HG02973 (cell line): ENCODE measurements at regions not wholly inside any gene's neighbourhood (a gene's known extent, or its start where the extent isn't known, plus 50 kb on each side); places are given as distances from the start of the nearest gene placed in this dataset.
"Not testable (repeated sequence)": the region's sequence is repeated elsewhere in the genome, so short reads cannot be mapped to it uniquely, and the experiment has no call there.

ENCODE experiments used
- ATAC-seq: cut with Tn5 transposase; IDR thresholded peaks from one replicate; pipeline ENCODE4 v1.9.1; 2021; ENCODE audit warnings: moderate library complexity; ENCODE audit not compliant: unreplicated experiment

DNA sequence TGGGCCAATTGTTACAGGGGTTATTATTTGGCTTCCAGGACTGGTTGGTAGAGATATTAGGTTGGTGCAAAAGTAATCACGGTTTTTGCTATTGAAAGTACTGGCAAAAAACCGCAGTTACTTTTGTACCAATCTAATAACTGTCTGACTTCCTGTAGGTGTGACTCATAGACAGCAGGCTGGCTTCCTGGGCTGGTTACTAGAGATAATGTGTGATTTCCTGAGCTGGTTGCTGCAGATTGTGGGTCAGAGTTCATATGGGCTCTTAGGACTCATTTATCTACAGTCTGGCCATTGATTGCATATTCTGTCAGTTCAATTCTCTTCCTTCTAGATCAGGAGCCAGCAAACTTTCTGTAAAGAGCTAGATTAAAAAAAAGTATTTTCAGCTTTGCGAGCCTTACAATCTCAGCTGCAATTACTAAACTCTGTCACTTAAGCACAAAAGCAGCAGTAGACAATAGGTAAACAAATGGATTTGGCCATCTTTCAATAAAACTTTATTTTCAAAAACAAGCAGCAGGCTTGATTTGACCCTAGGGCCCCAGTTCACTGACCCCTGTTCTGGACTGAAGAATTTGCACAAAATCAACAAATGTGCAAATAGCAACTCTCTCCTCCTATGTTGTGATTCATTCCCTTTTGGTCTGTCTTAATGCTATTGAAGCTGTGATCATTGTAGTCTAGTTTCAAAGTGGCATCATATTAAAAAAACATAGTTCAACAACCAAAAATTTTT is 50.8 kb upstream of the BOD1L1 start:
- no peak for ATAC-seq

DNA sequence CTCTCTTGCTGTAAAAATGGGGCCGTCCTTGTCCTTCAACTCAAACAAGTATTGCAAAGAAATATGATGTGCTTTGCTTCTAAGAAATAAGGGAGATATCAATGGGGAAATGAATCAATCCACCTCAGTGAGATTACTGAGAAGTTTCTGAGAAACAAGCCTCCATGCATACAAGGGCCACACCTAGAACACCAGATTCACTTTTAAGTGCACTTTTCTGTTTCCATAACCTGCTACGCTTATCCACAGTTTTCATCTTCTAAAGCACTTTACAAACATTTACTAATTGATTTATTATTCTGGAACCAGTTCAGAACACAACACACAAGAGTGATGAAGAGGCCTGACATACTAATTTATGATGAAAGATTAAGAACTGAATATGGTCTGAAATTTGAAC is 54.0 kb upstream of the BOD1L1 start:
- no peak for ATAC-seq

DNA sequence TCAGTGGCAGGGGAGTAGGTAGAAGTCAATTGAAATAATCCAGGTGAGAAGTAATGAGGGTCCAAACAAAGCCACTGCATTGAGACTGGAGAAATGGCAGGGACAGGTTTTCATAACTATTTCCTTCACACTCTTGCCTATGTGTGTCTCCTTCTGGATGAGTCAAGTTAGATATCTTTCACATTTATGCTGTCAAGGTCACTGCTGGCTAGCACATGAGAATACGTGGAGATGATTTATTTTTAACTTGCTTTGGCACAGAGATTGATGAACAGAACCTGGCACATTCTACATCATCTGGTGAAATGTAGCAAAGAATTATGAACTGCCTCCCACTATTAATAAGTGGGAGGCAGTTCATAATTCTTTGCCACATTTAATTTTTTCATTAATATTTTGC is 66.7 kb upstream of the BOD1L1 start:
- no peak for ATAC-seq

DNA sequence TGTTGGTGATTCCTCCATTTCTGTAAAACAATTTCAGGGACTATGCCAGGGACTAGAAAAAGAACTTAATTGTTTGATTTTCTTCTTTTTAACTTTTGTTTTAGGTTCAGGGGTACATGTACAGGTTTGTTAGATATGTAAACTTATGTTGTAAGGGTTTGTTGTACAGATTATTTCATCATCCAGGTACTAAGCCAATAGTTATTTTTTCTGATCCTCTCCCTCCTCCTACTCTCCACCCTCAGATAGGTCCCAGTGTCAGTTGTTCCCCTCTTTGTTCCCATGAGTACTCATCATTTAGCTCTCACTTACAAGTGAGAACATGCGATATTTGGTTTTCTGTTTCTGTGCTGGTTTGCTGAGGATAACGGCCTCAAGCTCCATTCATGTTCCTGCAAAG is 70.8 kb upstream of the BOD1L1 start:
- ATAC-seq: no peak

DNA sequence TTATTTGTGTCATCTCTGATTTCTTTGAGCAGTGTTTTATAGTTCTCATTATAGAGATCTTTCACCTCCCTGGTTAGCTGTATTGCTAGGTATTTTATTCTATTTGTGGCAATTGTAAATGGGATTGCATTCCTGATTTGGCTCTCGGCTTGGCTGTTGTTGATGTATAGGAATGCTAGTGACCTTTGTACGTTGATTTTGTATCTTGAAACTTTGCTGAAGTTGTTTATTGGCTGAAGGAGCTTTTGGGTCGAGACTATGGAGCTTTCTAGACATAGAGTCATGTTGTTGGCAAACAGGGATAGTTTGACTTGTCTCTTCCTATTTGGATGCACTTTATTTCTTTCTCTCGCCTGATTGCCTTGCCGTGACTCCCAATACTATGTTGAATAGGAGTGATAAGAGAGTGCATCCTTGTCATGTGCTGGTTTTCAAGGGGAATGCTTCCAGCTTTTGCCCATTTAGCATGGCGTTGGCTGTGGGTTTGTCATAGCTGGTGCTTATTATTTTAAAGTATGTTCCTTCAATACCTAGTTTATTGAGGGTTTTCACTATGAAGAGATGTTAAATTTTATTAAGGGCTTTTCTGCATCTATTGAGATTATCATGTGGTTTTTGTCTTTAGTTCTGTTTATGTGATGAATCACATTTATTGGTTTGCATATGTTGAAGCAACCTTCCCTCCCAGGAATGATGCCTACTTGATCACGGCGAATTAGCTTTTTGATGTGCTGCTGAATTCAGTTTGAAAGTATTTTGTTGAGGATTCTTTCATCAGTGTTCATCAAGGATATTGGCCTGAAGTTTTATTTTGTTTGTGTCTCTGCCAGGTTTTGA is 72.7 kb upstream of the BOD1L1 start:
- ATAC-seq: no peak

DNA sequence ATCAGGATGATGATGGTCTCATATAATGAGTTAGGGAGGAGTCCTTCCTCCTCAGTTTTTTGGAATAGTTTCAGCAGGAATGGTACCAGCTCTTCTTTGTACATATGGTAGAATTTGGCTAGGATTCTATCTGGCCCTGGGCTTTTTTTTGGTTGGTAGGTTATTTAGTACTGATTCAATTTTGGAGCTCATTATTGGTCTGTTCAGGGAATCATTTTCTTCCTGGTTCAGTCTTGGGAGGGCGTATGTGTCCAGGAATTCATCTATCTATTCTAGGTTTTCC is 73.3 kb upstream of the BOD1L1 start:
- ATAC-seq: not testable (repeated sequence)

DNA sequence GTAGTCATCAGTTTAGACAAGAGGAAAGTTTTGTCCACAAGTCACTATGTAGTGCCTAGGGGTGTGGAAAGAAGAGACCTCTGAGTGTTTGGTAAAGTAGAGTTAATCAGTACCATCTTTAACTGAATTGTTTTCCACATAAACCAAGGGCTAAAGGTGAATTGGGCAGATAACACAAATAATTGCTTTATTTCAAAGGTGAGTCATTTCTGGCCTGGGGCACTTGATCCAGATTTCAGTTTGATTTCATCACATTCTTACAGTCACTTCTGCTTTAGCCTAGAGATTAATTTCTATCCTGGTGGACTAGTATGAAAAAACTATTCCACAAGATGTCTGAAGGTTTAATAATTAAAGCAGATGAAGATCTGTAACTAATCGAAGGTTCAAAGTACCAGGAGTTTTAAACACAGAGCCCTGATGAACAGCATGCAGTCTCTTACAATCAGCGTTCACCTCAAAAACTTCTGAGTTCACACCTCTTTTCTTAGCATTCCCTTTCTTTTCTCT is 74.5 kb upstream of the BOD1L1 start:
- no peak for ATAC-seq

DNA sequence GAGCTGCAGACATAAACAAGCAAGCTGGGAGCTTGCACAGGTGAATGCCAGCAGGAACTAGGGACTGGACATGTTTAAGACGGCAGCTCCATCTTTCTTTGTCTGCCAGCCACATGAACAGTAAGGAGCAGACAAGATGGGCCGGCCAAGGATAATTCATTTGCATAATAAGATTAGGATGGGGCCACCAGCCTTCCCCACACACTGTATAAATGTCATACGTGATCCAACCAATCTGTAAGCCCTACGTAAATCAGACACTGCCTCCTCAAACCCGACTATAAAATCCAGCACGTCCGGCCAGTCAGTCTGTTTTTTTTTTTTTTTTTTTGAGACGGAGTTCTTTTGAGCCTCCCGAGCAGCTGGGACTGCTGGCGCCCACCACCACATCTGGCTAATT is 75.6 kb upstream of the BOD1L1 start:
- no peak for ATAC-seq

DNA sequence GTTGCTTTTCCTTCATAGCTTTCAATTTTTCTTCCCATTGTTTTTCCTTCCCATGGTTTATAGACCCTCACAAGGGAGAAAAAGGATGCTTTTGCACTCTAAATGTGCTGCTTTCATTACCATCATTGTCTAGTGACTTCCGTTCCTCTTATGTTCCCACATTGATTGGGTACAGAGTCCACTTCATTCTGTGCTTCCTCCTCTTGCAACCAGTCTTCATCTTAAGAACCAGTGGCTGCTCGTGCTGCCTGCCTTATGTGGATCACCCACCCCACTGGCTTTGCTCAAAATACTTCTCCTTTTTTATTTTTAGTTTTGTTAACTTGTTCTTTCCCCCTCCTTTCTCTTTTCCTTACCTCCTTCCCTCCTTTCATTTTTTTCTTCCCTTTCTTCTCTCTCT is 76.5 kb upstream of the BOD1L1 start:
- ATAC-seq: no peak

DNA sequence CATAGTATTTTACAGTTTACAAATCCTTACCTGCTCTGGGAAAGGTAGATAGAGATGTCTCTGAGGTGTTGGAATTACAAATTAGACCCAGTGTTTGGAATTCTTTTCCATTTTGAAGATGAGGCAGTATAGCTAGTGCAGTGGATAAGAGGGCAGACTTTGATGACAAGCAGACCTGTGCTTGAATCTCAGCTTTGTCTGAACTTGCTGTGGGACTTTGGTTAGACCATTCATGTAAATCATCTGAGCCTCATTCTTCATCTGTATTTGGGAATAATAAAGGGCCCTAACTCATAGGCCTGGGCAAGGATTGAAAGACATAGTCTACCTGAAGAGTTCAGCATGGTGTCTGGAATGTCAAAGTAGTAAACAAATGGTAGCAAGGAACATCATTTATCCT is 77.2 kb upstream of the BOD1L1 start:
- ATAC-seq: no peak

DNA sequence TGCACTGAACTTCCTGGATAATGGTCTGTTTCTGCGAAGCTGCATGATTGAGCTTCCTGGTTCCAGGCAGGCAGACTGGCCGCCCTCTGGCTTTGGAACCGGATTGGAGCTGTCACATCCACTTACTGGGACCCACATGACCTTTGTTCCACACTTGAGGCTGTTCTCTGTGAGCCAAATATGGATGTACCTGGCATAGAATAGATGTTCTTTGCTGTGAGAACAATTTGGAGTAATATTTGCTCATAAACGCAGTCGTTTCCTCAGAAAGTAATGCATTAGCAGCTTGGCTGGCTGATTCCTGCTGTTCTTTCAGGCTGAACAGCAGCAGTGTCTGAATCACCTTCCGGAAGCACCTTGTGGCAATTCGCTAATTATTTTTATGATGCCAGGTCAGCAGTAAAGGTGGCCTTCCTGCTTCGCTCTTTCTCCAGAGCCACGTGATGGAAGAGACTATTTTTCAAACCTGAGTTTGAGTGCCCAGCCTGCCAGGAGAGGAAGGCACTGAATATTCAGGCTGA is 78.1 kb upstream of the BOD1L1 start:
- no peak for ATAC-seq

DNA sequence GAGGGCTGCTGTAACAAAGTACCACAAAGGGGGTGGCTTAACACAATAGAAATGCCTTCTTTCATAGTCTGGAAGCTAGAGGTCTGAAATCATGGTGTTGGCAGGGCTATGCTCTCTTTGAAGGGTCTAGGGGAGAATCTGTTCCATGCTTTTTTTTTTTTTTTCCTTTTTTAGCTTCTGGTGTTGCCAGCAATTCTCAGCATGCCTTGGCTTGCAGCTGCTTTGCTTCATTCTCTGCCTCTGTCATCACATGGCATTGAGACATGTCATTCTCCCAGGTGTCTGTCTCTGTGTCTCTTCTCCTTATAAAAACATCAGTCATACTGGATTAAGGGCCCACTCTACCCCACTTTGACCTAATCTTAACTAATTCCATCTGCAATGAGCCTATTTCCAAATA is 78.6 kb upstream of the BOD1L1 start:
- no peak for ATAC-seq

DNA sequence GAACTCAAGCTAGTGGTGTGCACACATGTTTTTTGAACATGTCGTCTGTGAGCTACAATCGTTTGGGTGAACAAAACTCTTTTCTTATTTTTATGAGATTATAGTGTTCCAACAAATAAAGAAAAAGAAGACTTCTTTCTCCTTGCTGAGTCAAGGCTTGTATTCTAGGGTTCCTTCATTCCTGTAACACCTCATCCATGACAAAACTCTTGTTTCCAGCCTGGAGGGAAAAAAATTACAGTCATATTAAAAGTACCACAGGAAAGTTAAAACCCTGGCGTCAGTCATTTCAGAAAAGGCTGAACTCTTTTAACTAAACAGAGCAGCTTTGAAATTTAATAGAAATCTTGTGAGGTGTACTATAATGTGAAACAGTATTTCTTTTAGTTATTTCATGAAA is 79.2 kb upstream of the BOD1L1 start:
- no peak for ATAC-seq

DNA sequence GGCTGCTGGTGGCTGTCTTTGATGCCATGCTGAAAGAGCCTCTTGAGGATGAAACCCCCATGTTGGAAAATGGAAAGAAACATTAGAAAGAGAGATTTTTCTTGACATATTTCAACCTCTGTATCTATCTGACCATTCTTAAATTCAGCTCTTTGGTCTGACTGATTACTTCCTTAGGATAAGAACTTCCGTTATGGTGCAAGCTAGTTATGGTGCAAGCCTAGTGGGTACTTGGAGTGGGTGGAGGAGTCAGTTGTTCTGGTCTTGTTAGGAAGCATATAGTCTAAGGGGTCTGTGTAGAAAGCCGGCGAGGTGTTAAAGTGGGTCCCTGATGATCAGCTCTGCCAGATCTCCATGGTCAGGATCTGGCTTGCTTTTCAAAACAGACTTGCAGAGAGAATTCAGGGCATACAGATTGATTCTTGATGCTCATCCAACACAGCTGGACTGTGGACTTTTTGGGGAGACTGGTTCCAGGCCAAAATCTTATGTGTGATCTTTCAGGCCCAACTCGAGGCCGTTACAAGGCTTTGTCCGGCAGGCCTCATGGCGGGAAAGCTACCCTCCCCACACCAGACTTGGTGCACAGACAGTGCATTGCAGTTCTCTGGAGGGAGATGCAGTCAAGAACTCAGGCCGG is 82.8 kb upstream of the BOD1L1 start:
- no peak for ATAC-seq

DNA sequence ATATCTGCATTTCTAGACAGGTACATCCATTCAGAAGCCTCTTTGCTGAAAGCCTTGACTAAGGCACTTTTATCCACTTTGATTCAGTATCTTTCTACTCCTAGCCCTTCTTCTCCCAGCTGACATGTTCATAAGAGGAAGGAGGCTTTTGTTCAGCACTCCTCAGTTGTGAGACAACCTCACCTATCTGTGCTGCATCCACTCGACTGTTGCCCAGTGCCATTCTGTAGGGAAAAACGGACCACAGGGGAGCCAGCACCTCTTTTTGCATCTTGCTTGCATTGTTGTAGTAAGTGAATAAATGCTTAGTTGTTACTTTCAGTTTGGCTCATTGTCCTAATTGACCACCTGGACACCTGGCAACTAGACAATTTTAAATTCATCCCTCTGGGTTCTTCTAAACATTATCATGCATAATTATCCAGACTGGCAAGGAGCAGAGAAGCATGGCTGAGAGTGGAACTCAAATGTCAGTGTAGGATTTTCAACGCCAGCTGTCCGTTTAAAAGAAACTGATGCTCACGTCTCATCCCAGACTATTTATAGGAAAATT is 83.8 kb upstream of the BOD1L1 start:
- no peak for ATAC-seq

DNA sequence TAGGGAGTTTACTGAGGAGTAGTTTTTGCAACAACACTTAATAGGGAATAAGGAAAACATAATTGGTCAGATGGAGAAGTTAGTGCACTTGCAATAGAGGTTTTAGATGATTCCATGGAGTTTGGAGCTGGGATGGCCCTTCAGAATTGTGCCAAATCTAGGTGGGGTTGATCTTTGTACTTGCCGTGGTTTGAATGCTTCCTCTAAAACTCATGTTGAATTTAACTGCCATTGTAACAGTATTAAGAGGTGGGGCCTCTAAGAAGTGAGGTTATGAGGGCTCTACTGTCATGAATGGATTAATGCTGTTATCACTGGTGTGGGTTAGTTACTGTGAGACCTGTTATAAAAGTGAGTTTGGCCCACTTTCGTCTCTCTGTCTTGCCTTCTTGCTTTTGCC is 94.4 kb upstream of the BOD1L1 start:
- no peak for ATAC-seq

DNA sequence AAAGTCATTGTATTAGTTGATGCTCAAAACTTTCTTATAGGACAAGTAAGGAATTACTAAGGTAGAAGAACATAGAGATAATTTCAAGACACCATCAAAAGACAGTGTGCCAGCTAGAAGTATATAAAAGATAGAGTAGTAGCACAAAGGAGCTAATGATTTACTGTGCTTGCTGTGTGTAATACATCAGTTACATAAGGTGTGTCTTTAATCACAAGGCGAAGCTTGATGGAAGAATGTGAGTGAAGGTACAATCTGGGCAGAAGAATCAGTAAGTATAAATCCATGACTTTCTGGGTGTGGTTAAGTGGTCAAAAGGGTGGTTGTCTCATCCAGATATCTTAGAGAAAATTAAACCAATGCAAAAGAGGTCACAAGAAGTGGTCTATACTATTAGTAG is 95.1 kb upstream of the BOD1L1 start:
- ATAC-seq: no peak

DNA sequence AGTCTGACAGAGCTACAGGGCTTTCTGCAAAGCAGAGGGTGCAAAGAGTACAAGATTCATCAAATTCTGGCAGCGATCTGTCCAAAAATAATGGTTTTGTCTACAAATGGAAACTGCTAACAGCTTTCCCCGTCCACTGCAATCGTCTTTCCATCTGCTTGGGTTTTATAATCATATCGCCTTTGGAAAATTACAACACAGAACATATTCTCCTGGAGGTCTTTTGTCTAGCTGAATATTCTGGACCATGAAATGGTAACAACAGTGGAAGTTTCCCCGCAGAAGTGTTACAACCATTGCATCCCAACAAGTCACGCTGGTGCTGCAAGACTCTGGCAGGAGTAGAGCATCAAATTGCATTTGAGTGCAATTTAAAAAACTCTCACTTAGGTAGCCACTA is 101.2 kb upstream of the BOD1L1 start:
- ATAC-seq: no peak

DNA sequence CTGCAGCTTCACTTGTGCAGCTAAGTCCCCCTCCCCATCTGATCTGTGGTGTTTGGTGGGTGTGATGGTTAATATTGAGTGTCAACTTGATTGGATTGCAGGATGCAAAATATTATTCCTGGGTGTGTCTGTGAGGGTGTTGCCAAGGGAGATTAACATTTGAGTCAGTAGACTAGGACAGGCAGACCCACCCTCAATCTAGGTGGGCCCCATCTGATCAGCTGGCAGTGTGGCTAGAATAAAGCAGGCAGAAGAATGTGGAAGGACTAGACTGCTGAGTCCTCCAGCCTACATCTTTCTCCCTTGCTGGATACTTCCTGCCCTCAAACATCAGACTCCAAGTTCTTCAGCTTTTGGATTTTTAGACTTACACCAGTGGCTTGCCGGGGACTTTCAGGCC is 103.5 kb upstream of the BOD1L1 start:
- no peak for ATAC-seq

DNA sequence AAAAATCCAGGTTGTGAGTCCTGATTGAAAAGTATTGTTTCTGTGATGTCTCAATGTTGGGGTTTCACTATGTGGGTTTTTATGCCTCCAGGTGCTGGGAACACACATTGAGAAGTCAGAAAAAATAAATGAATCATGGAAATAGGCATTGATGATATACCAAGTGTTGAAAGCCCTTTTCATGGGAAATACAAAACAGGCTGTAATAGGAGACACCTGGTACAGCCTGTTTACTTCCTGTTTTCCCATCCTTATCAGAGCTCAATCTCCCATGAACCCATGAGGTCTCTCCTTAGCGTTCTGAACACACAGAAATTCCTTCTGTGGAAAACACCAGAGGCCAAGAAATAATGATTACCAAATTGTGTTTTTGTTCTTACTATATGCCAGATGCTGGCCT is 106.3 kb upstream of the BOD1L1 start:
- no peak for ATAC-seq

DNA sequence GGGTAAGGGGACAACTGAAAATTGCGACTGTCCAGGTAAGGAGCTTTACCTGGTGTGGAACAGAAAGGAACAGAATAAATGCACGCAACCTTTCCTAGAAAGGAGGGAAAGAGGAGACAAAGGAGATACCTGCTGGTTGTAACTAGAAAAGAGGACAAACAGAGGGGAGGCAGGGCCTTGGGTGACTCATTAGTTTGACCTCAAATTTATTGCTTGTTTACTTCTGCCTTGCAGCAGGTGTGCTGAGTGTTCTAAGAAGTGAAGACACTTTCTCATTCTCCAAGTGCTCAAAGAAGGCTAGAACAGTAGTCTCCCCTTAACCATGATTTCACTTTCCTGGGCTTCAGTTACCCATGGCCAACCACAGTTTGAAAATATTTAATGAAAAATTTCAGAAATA is 123.1 kb upstream of the BOD1L1 start:
- no peak for ATAC-seq

DNA sequence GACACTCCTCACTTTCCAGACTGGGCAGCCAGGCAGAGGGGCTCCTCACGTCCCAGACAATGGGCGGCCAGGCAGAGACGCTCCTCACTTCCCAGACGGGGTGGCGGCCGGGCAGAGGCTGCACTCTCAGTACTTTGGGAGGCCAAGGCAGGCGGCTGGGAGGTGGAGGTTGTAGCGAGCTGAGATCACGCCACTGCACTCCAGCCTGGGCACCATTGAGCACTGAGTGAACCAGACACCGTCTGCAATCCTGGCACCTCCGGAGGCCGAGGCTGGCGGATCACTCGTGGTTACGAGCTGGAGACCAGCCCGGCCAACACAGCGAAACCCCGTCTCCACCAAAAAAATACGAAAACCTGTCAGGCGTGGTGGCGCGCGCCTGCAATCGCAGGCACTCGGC is 134.1 kb upstream of the BOD1L1 start:
- not testable (repeated sequence) for ATAC-seq
